ENCODE measurements at regions not wholly inside any gene's neighbourhood (a gene's known extent, or its start where the extent isn't known, plus 50 kb on each side); places are given as distances from the start of the nearest gene placed in this dataset.

DNA sequence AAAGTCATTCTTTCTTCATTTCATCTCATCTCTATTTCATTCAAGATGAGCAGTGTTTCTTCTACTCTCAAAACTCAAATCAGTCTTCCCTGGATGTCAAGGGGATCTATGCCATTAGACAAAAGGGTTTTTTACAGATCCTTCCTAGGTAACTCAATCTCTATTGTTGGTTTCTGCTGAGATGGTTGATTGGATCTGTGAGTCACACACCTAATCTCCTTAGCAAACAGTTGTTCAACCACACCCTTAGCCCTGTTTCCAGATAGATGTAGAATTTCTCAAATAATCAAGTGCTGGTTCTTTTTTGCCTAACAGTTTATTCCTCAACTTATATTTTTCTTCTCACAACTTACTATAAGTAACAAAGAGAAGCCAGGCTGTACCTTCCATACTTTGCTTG, 200.5 kb downstream of the KDR start:
- H3K9me3 Mint-ChIP-seq, result peaks cover 5% of the 10 kb centered on the region
- no peak for DNase-seq
- H3K27me3 Mint-ChIP-seq, result no peaks in the 10 kb centered on the region
- H3K4me1 Mint-ChIP-seq (ENCODE audit: low read depth), result no peaks in the 10 kb centered on the region
- no peak overlapping the region for H3K27ac Mint-ChIP-seq
- no peak overlapping the region for H3K4me3 Mint-ChIP-seq
- no peaks in the 10 kb centered on the region for H3K36me3 Mint-ChIP-seq (ENCODE audit: low read depth)

DNA sequence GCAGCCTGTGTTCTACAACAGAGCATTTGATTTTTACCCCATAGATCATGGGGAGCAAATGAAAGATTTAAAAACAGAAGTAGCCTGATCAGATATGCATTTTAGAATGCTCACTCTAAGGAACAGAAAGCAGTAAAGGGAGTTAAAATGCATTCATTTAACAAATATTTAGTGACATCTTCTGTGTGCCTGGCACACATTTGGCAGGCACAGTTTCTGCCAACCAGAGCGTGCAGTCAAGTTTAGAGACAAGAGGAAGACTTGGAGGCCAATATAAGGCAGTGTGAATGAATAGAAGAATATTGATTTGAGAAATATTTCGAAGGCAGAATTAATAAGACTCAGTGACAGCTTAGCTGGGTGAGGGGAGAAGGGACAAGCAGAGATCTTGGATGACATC, 210.1 kb downstream of the KDR start:
- H3K4me1 Mint-ChIP-seq (ENCODE audit: low read depth), result no peaks in the 10 kb centered on the region
- H3K9me3 Mint-ChIP-seq, result no peaks in the 10 kb centered on the region
- H3K27ac Mint-ChIP-seq, result no peak overlapping the region
- no peaks in the 10 kb centered on the region for H3K27me3 Mint-ChIP-seq
- no peak overlapping the region for H3K4me3 Mint-ChIP-seq
- no peak for DNase-seq
- H3K36me3 Mint-ChIP-seq (ENCODE audit: low read depth), result no peaks in the 10 kb centered on the region

DNA sequence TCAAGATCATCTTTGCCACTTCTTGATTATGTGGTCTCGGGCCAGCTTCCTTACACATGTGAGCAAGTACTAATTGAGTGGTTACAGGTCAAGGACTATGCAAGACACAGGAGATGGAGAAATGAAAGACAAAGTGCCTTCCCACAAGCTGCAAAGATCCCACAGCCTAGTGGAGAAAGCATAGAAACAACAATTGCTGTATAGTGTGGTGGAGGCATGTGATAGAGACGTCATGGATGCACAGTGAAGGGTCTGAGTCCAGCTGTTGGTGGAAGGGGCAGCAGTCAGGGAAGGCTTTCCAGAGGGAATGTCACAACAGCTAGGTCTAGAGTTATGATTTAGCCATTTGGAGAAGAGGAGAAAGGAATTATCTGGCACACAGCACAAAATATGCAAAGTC, 210.6 kb downstream of the KDR start:
- Mint-ChIP-seq H3K9me3 (no peaks in the 10 kb centered on the region), H3K4me3 (no peak overlapping the region), H3K36me3 (ENCODE audit: low read depth) (no peaks in the 10 kb centered on the region), H3K27me3 (no peaks in the 10 kb centered on the region), H3K27ac (no peak overlapping the region), H3K4me1 (ENCODE audit: low read depth) (peaks cover 4% of the 10 kb centered on the region)
- no peak for DNase-seq

DNA sequence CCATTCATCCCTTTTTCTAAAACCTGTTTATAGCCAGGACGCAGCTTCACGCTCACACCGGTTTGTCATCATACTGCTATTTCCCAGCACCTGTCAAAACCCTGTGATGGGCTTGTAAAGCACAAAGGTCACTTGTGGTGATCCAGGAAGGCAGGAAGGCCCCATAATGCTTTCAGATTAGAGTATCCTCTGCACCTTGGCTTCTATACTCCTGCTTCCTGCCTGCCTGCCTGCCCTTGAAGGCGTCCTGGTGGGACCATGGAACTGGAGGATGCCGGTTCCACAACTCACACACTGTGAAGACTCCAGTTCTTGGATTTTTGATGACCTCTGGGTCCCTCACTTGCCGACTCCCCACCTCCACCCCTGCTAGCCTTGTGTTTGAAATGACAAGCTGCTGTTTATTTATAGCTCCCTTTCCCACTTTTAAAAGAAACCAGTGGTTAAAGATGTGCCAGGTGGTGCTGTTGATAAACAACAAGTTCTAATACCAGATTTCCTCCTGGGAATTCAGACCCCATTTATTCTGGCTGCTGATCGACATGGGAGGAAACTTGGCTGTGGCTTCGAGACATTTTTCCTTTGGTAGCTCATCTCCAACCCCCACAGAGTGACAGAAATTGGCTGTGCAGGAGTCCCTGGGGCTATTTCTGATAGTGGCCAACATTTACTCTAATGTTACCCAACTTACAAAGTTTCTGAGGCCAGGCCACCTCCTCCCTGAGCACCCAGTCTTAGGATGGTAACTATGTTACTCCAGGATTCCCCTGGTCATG, 211.5 kb downstream of the KDR start:
- Mint-ChIP-seq H3K4me1 (ENCODE audit: low read depth) (peaks cover 6% of the 10 kb centered on the region), H3K4me3 (no peak overlapping the region), H3K27me3 (no peaks in the 10 kb centered on the region), H3K36me3 (ENCODE audit: low read depth) (no peaks in the 10 kb centered on the region), H3K9me3 (no peaks in the 10 kb centered on the region), H3K27ac (no peak overlapping the region)
- DNase-seq, result no peak

DNA sequence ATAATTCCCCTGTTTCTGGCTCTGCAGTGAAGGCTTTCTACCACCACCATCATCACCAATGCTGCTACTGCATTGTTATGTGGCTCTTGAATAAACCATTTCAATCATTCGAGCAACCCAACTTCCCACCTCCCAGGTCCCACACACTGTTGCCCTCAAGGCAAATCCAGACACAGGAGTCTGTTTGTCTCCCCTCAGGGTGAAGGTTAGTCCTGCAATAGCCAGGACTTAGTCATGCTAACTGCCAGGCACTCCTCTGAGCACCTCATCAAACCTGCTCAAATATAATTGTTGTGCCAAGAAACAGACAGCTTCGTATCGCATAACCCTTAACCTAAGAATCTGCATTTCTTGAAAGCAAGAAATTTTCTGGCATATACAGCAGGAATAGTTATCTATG, 213.2 kb downstream of the KDR start:
- Mint-ChIP-seq H3K27ac (no peak overlapping the region), H3K4me1 (ENCODE audit: low read depth) (peaks cover 6% of the 10 kb centered on the region), H3K36me3 (ENCODE audit: low read depth) (no peaks in the 10 kb centered on the region), H3K9me3 (peaks cover 5% of the 10 kb centered on the region), H3K27me3 (no peaks in the 10 kb centered on the region), H3K4me3 (no peak overlapping the region)
- DNase-seq, result no peak

DNA sequence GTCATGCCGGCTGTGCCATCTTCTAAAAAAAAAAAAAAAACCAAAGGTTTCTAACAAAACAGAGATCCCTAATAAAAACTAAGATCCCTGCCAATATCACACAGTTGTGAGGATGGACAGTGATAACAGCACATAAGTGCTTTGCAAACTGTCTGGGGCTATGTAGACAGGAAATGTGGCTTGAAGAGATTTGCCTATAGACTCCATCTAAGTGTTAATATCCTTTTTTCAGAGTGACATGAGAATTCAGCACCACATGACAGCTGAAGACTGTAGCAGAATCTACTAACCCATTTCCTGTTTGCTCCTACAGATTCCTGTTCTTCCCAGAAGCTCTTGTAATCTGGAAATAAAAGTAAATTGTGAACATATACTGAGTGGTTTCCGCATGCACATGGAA, 215.4 kb downstream of the KDR start:
- H3K27ac Mint-ChIP-seq, result no peak overlapping the region
- H3K4me3 Mint-ChIP-seq, result no peak overlapping the region
- H3K9me3 Mint-ChIP-seq, result peaks cover 9% of the 10 kb centered on the region
- no peak for DNase-seq
- H3K36me3 Mint-ChIP-seq (ENCODE audit: low read depth), result no peaks in the 10 kb centered on the region
- H3K4me1 Mint-ChIP-seq (ENCODE audit: low read depth), result peaks cover 6% of the 10 kb centered on the region
- no peaks in the 10 kb centered on the region for H3K27me3 Mint-ChIP-seq

DNA sequence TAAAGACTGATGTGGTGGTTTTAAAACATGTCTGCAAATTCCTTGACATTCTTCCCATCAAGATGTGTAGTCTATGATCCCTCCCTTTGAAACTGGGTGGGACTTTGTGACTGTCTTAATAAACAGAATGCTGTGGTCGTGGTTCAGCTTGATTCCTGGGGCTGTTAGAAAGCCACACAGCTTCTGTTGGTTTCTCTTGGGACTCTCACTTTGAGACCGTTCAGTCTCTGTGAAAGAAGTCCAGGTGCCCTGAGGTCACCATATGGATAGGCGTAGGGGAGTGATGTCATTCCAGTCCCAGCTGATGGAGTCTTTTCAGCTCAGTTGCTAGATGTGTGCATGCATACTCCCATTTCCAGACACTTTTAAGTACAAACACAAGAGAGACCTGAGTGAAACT, 216.6 kb downstream of the KDR start:
- Mint-ChIP-seq H3K36me3 (ENCODE audit: low read depth) (no peaks in the 10 kb centered on the region), H3K27ac (no peak overlapping the region), H3K4me1 (ENCODE audit: low read depth) (peaks cover 6% of the 10 kb centered on the region), H3K9me3 (peaks cover 9% of the 10 kb centered on the region), H3K27me3 (no peaks in the 10 kb centered on the region), H3K4me3 (no peak overlapping the region)
- no peak for DNase-seq

DNA sequence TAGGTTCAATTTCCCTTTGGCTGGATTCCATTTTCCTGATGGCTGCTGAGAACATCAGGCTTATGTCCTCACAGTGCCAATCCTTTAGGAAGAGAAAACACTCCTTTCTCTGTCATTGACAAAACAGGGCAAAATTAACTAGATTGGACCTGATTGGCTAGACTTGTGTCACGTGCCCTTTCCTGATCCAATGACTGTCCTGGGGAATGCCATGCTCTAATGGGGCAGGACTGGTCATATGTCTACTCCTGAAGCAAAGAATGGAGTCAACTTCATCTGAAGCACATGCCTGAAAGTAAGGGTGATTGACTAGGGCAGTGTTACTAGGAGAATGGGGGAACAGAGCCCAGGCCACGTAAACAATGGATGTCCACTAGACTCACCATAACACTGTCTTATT, 220.4 kb downstream of the KDR start:
- H3K9me3 Mint-ChIP-seq, result peaks cover 9% of the 10 kb centered on the region
- H3K36me3 Mint-ChIP-seq (ENCODE audit: low read depth), result no peaks in the 10 kb centered on the region
- no peak for DNase-seq
- peaks cover 2% of the 10 kb centered on the region for H3K27me3 Mint-ChIP-seq
- H3K4me1 Mint-ChIP-seq (ENCODE audit: low read depth), result peaks cover 4% of the 10 kb centered on the region
- no peak overlapping the region for H3K27ac Mint-ChIP-seq
- no peak overlapping the region for H3K4me3 Mint-ChIP-seq

DNA sequence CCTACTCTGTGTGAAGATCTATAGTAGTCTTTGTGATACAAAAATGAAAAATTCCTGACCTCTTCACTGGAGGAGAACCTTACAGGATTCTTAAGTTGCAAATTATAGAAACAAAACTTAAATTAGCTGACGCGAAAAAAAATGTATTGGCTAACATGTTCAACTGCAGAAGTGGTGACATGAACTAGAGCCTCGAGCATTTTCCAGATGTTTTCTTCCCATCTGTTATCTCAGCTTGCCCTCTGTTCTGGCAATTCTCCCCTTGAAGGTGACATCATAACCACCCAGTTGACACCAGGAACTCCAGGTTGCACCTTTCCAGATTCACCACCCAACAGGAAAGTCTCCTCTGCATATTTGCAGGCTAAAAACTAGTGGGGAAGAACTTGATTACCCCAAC, 222.4 kb downstream of the KDR start:
- Mint-ChIP-seq H3K27ac (no peak overlapping the region), H3K36me3 (ENCODE audit: low read depth) (no peaks in the 10 kb centered on the region), H3K27me3 (peaks cover 2% of the 10 kb centered on the region), H3K4me3 (no peak overlapping the region), H3K9me3 (peaks cover 9% of the 10 kb centered on the region), H3K4me1 (ENCODE audit: low read depth) (no peaks in the 10 kb centered on the region)
- no peak for DNase-seq

DNA sequence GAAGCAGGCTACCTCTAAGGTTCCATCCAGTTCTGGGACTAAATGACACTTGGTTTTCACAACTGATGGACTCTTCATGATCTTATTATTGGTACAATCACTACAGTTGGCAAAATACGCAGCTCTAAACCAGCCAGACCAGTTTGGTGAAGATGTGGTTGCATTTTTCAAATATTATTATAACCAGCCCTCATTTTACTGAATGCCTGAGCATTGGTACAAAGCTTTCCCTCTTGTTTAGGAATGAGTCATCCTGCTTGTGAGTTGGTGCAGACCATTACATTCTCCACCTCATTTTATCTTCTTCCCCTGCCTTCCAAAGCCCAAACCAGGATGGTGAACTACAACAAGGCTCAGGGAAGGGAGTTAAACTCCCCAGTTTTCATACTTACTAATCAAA, 223.1 kb downstream of the KDR start:
- Mint-ChIP-seq H3K4me3 (no peak overlapping the region), H3K9me3 (peaks cover 4% of the 10 kb centered on the region), H3K4me1 (ENCODE audit: low read depth) (no peaks in the 10 kb centered on the region), H3K27me3 (peaks cover 2% of the 10 kb centered on the region), H3K27ac (no peak overlapping the region), H3K36me3 (ENCODE audit: low read depth) (no peaks in the 10 kb centered on the region)
- DNase-seq, result no peak

DNA sequence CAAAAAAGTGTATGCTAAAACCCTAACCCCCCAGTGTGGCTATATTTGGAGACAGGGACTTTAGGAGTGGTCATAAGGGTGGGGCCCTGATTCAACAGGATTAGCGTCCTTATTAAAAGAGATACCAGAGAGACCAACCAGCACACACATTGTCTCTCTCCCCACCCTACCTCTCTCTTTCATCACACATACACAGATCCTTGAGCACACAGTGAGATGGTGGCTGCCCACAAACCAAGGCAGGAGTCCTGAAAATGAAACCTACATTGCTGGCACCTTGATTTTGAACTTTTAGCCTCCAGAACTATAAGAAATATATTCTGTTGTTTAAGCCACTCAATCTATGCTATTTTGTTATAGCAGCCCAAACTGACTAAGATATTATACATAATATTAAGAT, 224.2 kb downstream of the KDR start:
- no peak overlapping the region for H3K4me3 Mint-ChIP-seq
- no peak for DNase-seq
- peaks cover 2% of the 10 kb centered on the region for H3K9me3 Mint-ChIP-seq
- H3K36me3 Mint-ChIP-seq (ENCODE audit: low read depth), result no peaks in the 10 kb centered on the region
- no peak overlapping the region for H3K27ac Mint-ChIP-seq
- peaks cover 2% of the 10 kb centered on the region for H3K27me3 Mint-ChIP-seq
- H3K4me1 Mint-ChIP-seq (ENCODE audit: low read depth), result no peaks in the 10 kb centered on the region

DNA sequence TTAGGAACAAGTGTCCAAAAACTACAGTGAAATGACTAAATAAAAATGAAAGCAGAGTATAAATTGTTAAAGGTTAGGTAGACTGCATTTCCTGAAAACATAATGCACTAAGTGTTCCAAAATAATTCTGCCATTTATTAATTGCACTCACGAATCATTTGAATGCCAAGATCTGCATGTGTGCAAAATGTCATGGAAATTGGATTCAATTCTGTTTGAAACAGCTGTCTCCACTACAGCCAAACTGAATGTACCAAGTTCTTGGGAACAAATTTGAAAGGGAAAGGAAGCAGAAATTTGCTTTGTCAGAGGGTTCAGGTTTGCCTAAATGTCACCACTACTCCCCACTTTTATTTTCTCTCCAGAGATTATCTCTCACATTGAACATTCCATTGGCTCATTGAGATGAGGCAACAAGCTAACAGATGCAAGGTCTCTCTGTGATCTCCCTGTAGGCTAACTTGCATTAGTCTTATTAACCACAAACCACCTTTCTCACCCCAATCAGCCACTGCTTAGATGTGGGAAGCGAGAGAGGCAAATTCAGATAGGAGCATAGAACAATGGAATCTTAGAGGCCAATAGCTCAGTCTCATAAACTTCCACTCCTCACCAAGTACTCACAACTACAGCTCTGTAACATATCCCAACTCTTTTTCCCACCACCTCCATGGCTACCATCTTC, 226.6 kb downstream of the KDR start:
- Mint-ChIP-seq H3K27ac (no peak overlapping the region), H3K9me3 (no peaks in the 10 kb centered on the region), H3K27me3 (peaks cover 2% of the 10 kb centered on the region)

DNA sequence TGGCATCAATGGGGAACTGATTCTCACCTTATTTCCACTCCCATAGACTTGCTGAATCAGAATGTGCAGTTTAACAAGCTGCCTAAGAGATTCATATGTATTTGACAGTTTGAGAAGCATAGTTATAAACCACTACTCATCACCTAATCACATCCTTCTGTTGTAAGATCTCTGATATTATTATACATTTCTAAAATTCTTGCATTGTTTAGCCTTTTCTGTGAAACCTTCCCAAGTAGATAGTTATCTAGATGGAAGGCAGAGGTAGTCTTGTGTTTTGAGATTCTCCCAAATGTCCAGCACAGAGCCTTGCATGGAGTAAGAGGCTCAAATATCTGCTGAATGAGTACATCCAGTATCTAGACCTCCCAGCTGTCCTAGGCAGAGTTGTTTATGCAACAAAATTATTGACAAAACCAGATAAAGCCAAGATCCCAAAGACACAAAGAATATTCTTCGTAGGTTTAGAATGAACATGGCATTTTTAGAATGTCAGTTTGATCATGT, 227.3 kb downstream of the KDR start:
- Mint-ChIP-seq H3K4me1 (ENCODE audit: low read depth) (no peaks in the 10 kb centered on the region), H3K27ac (no peak overlapping the region), H3K27me3 (peaks cover 2% of the 10 kb centered on the region), H3K4me3 (no peak overlapping the region), H3K36me3 (ENCODE audit: low read depth) (no peaks in the 10 kb centered on the region), H3K9me3 (no peaks in the 10 kb centered on the region)
- DNase-seq, result no peak

More for the DNA sequence above, 226.6 kb downstream of the KDR start:
- no peak for DNase-seq
- Mint-ChIP-seq H3K4me3 (no peak overlapping the region), H3K36me3 (ENCODE audit: low read depth) (no peaks in the 10 kb centered on the region), H3K4me1 (ENCODE audit: low read depth) (no peaks in the 10 kb centered on the region)

DNA sequence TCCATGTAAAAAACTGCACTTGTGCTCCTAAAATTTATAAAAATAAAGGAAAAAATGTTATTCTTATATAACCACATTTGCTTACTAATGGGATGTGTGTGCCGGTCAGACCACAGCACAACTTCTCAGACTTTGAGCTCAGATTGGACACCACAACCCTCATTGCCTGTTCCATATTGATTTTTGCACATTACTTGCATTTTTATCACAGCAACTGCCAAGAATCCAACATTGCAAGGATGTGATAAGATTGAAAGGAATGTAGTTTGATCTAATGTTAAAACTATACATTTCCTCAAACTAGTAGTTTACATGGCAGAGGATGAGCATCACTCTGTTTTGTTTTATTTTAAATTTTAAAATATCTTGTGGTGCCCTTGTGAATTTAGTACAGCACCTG, 227.8 kb downstream of the KDR start:
- H3K4me3 Mint-ChIP-seq, result no peak overlapping the region

DNA sequence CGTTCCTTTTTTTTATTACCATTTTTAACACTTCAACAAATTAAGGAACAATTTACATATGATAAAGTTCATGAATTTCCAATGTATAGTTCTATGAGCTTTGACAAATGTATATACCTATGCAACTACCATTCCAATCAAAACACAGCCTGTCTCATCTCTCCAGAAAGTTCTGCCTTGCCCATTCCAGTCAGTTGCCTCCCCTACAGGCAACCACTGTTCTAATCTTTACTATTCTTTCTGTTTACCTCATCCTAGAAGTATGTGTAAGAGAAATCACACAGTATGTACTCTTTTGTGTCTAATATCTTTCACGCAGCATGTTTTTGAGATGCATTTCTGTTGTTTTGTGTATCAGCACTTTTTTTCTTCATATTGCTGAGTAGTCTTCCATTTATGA, 224.9 kb downstream of the KIT start:
- H3K27ac Mint-ChIP-seq, result no peak overlapping the region

More for the DNA sequence above, 227.8 kb downstream of the KDR start:
- peaks cover 2% of the 10 kb centered on the region for H3K27me3 Mint-ChIP-seq
- no peaks in the 10 kb centered on the region for H3K4me1 Mint-ChIP-seq (ENCODE audit: low read depth)
- DNase-seq, result no peak
- no peaks in the 10 kb centered on the region for H3K36me3 Mint-ChIP-seq (ENCODE audit: low read depth)
- no peak overlapping the region for H3K27ac Mint-ChIP-seq
- H3K9me3 Mint-ChIP-seq, result no peaks in the 10 kb centered on the region

More for the DNA sequence above, 224.9 kb downstream of the KIT start:
- H3K4me3 Mint-ChIP-seq, result no peak overlapping the region
- no peak for DNase-seq
- H3K9me3 Mint-ChIP-seq, result no peaks in the 10 kb centered on the region
- no peaks in the 10 kb centered on the region for H3K4me1 Mint-ChIP-seq (ENCODE audit: low read depth)
- no peaks in the 10 kb centered on the region for H3K27me3 Mint-ChIP-seq
- H3K36me3 Mint-ChIP-seq (ENCODE audit: low read depth), result no peaks in the 10 kb centered on the region
